BJ (cell line): ENCODE measurements at regions not wholly inside any gene's neighbourhood (a gene's known extent, or its start where the extent isn't known, plus 50 kb on each side); places are given as distances from the start of the nearest gene placed in this dataset.

Experiments
- CTCF ChIA-PET: fragments of 350-600 bp; formaldehyde crosslinking; extraction: SDS; loops from one replicate; lab custom pipeline; 2021; ENCODE audit warnings: antibody characterized with exemption, inconsistent platforms; lab: Yijun Ruan, JAX
- POLR2A ChIA-PET: fragments of 300-600 bp; sonication (Branson Sonifier 250); formaldehyde crosslinking; extraction: SDS; loops from one replicate; lab custom pipeline; 2021; ENCODE audit warnings: antibody characterized with exemption; lab: Charles Lee
- DNase-seq: peaks from one replicate; pipeline ENCODE4 v3.0.0-alpha.2; 2011; ENCODE audit warnings: low read depth
- H3K27me3 ChIP-seq: 2 replicates; pipeline ENCODE4 v1.6.0; 2011; ENCODE audit warnings: low read length; ENCODE audit not compliant: control insufficient read depth, insufficient read depth
- H3K36me3 ChIP-seq: 2 replicates; pipeline ENCODE4 v1.5.1; 2011; ENCODE audit warnings: low read length; ENCODE audit not compliant: control insufficient read depth, insufficient read depth
- H3K4me3 ChIP-seq: 2 replicates; pipeline ENCODE4 v1.5.1; 2011; ENCODE audit warnings: low read depth, mild to moderate bottlenecking, control low read depth, low read length
- TF ChIP-seq, protein P1 (sequence below): IDR thresholded peaks from 2 replicates; pipeline ENCODE4 v1.5.1; 2011; ENCODE audit warnings: low read depth, mild to moderate bottlenecking, control low read depth, inconsistent platforms, low read length, moderate library complexity; ENCODE audit not compliant: insufficient read depth

DNA sequence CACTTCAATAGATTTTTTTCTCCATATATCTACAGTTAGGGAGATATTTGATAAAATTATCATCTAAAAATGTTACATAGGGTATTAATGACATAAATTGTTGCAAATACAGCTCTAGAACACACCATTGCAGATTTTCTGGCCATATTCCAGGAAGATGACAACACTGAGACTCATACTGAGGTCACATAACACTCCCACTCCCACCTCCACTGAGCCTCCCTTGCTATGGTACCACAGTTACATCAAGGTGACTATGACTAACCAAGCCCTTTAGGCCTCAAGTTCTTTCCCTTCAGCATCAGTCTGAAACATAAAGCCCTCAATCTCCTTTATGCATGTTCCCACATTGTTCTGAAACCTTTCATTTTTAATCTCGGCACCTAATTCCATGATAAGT is 932.0 kb upstream of the IGFBP7 start:
- TF ChIP-seq, protein P1, sequence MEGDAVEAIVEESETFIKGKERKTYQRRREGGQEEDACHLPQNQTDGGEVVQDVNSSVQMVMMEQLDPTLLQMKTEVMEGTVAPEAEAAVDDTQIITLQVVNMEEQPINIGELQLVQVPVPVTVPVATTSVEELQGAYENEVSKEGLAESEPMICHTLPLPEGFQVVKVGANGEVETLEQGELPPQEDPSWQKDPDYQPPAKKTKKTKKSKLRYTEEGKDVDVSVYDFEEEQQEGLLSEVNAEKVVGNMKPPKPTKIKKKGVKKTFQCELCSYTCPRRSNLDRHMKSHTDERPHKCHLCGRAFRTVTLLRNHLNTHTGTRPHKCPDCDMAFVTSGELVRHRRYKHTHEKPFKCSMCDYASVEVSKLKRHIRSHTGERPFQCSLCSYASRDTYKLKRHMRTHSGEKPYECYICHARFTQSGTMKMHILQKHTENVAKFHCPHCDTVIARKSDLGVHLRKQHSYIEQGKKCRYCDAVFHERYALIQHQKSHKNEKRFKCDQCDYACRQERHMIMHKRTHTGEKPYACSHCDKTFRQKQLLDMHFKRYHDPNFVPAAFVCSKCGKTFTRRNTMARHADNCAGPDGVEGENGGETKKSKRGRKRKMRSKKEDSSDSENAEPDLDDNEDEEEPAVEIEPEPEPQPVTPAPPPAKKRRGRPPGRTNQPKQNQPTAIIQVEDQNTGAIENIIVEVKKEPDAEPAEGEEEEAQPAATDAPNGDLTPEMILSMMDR = no peak
- CTCF ChIA-PET = no interaction called here
- DNase-seq = no peak
- no peaks in the 10 kb centered on the region for H3K27me3 ChIP-seq
- H3K4me3 ChIP-seq = no peak overlapping the region
- no peaks in the 10 kb centered on the region for H3K36me3 ChIP-seq
- POLR2A ChIA-PET = no interaction called here

DNA sequence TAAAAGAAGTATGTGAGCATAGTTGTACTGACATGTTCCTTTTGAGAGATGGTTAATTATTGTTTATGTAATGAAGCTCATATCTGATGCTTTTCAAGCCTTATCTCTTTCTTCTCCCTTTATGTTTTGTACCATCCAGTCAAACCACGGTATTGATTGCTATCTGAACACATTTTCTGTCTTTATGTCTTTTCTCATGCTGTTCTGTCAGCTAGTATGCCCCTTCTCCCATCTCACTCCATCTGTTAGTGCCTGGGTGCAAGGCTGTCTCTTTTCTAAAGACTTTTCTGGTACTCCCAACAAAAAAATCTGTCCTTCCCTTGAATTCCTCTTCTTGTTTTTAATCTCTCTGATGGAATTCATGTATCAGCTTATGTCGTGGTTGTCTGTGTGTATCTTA is 883.8 kb upstream of the IGFBP7 start:
- TF ChIP-seq, protein P1 = no peak
- no peak for DNase-seq

DNA sequence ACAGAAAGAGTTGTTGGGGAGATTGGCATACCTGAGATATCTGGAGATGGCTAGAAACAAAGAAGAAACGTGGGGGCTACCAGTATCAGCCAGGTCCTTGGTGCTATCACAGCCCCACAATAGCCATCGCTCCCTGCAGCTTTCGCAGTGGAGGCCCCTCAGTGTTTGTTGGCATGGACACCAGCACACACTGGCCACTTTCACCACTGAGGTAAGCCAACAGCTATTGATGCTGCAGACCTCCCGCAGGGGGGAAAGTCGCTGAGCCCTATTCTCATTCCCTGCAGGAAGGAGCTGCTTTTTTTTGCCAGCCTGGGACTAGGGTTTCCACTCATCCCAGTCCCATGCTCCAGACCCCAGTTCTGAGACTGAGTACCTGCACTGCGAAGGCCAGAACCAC is 879.2 kb upstream of the IGFBP7 start:
- H3K4me3 ChIP-seq = no peak overlapping the region
- ChIA-PET POLR2A (no interaction called here), CTCF (interaction anchor here (0.6 kb wide), 1 partner anchor 11 kb away, joined by 3 read pairs; no protein-coding TSS in a partner anchor)
- no peaks in the 10 kb centered on the region for H3K36me3 ChIP-seq
- H3K27me3 ChIP-seq = no peaks in the 10 kb centered on the region
- DNase-seq = no peak
- TF ChIP-seq, protein P1 = no peak

More for the DNA sequence above, 883.8 kb upstream of the IGFBP7 start:
- H3K4me3 ChIP-seq = no peak overlapping the region
- H3K27me3 ChIP-seq = no peaks in the 10 kb centered on the region
- ChIA-PET CTCF (no interaction called here), POLR2A (no interaction called here)
- no peaks in the 10 kb centered on the region for H3K36me3 ChIP-seq

DNA sequence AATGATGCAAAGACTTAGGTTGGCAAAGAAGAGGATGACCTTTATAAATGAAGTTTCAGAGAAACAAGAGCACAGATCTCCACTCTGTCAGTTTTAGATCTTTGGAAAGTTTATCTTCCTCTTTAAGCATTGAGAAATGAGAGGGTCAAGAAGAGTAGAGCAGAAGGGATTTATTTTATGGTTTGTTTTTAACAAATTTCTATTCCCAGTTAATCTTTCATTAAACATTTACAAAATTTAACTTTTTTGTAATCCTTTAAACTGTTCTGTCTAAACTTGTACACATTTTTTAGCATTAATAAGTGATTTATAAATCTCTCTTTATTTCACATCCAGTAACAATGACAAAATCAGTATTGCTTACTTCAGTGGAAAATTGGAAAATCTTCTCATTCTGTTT is 875.0 kb upstream of the IGFBP7 start:
- TF ChIP-seq, protein P1 = no peak
- ChIA-PET CTCF (no interaction called here), POLR2A (no interaction called here)
- H3K27me3 ChIP-seq = no peaks in the 10 kb centered on the region
- no peak for DNase-seq
- no peaks in the 10 kb centered on the region for H3K36me3 ChIP-seq
- H3K4me3 ChIP-seq = no peak overlapping the region

DNA sequence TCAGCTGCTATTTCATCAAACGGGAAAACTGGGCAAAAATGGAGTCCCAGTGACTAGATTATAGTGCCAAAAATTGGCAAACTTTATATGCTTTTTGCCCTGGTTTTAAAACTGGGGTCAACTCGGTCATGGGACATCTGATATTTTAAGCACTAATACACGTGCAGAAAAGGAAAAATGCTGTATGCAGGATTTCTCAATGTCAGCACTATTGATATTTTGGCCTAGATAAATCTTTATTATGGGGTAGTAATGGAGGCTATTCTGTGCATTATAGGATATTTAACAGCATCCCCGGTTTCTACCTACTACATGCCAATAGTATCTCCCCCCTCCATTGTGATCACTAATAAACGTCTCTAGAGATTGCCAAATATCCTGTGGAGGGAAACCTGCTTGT is 870.9 kb upstream of the IGFBP7 start:
- TF ChIP-seq, protein P1 = no peak
- DNase-seq = no peak
- Histone ChIP-seq H3K4me3 (no peak overlapping the region), H3K27me3 (no peaks in the 10 kb centered on the region), H3K36me3 (no peaks in the 10 kb centered on the region)
- CTCF ChIA-PET = no interaction called here
- POLR2A ChIA-PET = no interaction called here
